Right cardiac atrium (tissue), 5 donors: ENCODE measurements at regions not wholly inside any gene's neighbourhood (a gene's known extent, or its start where the extent isn't known, plus 50 kb on each side); places are given as distances from the start of the nearest gene placed in this dataset.

Experiments
- ATAC-seq, 2 donors: fragments of 200-7000 bp; cut with Tn5 transposase; one replicate each; pipeline versions ENCODE4 v1.8.0 to v1.9.1; 2020; ENCODE audit warnings: moderate library complexity in 2 of 2, mild to moderate bottlenecking in 1 of 2
- DNase-seq, 3 donors: peaks; one replicate each; pipeline ENCODE4 v3.0.0-alpha.2; 2020
- H3K27ac ChIP-seq: one replicate; pipeline ENCODE4 v1.5.1; 2013; ENCODE audit warnings: mild to moderate bottlenecking, low read length, control low read depth, moderate library complexity
- H3K27me3 ChIP-seq: one replicate; pipeline ENCODE4 v1.6.1; 2013; ENCODE audit not compliant: control insufficient read depth, insufficient read depth
- H3K4me1 ChIP-seq: one replicate; pipeline ENCODE4 v1.6.1; 2013; ENCODE audit warnings: low read length; ENCODE audit not compliant: control insufficient read depth, insufficient read depth
- H3K4me3 ChIP-seq: one replicate; pipeline ENCODE4 v1.5.1; 2013; ENCODE audit warnings: low read length, control low read depth
- H3K9me3 ChIP-seq: one replicate; pipeline ENCODE4 v1.6.1; 2013; ENCODE audit warnings: low read length; ENCODE audit not compliant: control insufficient read depth
- WGBS: extraction: QIAGEN DNeasy Blood & Tissue Kit; methylation state at CpG from one replicate; pipeline ENCODE4 v1.1.7; 2013; 5-methylcytosine and 5-hydroxymethylcytosine counted together
- intact Hi-C, 4 donors: fragments of 100-400 bp; cut with DNase I; formaldehyde crosslinking; loops; one replicate each; pipeline versions ENCODE4 v1.11.0 to v1.14.0; 2022 to 2023
- donor health status: healthy with polysubstance abuse.
- donor health status: DM: no; HTN: yes; CAD: no.
- donor health status: DM: no; HTN: no; CAD: no.
- donor health status: DM: no; HTN: yes; CAD: no; lungs with severe emphysema.
- donor health status: DM: yes; HTN: yes; CAD: no.

DNA sequence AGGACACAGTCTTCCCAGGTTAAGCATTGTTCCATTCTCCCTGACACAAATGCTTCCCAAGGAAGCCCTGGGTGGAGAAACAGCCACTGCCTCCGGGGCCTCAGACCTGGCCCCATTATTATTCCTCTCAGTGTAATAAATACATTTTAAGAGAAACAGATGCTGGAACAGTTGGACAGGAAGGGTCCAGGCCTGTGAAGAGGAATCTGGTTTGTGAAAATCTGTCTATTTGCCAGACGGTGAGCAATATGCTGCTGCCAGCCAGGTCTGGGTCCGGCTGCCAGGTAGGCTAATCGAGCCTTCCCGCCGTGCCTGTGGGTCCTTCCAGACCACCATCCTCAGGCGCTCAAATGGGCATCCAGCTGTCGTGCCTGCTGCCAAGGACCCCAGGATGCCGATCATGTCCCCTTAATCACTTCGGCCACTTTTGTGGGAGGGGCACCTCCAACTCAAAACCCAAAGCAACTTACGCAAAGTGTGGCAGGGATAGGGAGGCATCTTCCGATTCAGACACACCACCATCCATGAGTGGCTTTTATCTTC lies 528.4 kb downstream of the MIAT start:
- DNase-seq (no peak), ATAC-seq (no peak)
- WGBS = 88% methylated on average over 12 of the region's 12 CpGs
- no peak overlapping the region for H3K27ac ChIP-seq
- no peaks in the 10 kb centered on the region for H3K9me3 ChIP-seq
- H3K4me3 ChIP-seq = no peak overlapping the region
- H3K27me3 ChIP-seq = no peaks in the 10 kb centered on the region
- intact Hi-C loops = no loop called here
- H3K4me1 ChIP-seq = no peaks in the 10 kb centered on the region

DNA sequence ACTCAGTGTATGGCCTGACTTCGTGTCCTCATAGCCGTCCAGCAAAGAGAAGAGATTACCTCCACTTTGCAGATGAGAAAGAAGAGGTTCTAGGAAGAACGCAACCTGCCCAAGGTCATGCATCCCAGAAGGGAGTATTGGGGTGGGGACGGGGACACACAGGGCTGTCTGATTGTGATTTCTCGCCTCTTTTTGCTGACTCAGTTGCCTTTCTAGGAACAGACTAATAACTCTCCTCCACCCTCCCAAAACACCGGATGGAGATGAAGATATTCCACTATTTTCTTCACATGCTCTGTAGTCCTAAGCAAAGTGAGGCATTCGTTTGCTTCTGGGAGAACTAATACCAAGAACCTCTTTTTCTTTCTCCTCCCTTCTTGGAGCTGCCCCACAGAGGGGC lies 529.3 kb downstream of the MIAT start:
- 75% methylated on average over 7 of the region's 7 CpGs for WGBS
- Histone ChIP-seq H3K27me3 (no peaks in the 10 kb centered on the region), H3K27ac (no peak overlapping the region), H3K9me3 (no peaks in the 10 kb centered on the region), H3K4me1 (no peaks in the 10 kb centered on the region), H3K4me3 (no peak overlapping the region)
- intact Hi-C loops = no loop called here
- DNase-seq (no peak), ATAC-seq (no peak)

GRCh38 chr22:27192135-27192829 lies 534.9 kb downstream of the MIAT start:
- intact Hi-C loops = no loop called here
- H3K9me3 ChIP-seq = no peaks in the 10 kb centered on the region
- H3K27ac ChIP-seq = no peak overlapping the region
- ATAC-seq (peak in 1 of 2 donors; percentile 32), DNase-seq (no peak)
- no peak overlapping the region for H3K4me3 ChIP-seq
- no peaks in the 10 kb centered on the region for H3K27me3 ChIP-seq
- 73% methylated on average over 17 of the region's 17 CpGs for WGBS
- no peaks in the 10 kb centered on the region for H3K4me1 ChIP-seq

DNA sequence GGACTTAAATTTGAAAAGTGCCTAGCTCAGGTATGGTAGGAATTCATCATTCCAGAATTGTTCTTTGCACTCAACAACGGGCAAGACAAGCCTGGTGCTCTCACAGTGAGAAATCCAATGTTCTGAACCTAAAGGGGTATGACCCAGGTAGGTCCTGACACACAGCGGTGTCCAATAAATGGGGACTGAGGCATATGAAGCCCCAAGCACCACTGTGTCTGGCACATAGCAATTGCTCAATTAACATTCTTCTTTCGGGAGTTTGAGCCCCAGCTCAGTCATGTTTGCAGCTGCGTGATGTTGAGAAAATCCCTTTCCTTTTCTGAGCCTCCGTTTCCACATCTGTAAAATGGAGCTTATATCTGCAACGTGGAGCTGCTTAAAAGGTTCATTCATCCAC lies 535.8 kb downstream of the MIAT start:
- Histone ChIP-seq H3K4me1 (no peaks in the 10 kb centered on the region), H3K27ac (no peak overlapping the region), H3K4me3 (no peak overlapping the region), H3K27me3 (no peaks in the 10 kb centered on the region), H3K9me3 (no peaks in the 10 kb centered on the region)
- ATAC-seq (no peak), DNase-seq (no peak)
- WGBS = 85% methylated on average over 6 of the region's 6 CpGs
- intact Hi-C loops = no loop called here

DNA sequence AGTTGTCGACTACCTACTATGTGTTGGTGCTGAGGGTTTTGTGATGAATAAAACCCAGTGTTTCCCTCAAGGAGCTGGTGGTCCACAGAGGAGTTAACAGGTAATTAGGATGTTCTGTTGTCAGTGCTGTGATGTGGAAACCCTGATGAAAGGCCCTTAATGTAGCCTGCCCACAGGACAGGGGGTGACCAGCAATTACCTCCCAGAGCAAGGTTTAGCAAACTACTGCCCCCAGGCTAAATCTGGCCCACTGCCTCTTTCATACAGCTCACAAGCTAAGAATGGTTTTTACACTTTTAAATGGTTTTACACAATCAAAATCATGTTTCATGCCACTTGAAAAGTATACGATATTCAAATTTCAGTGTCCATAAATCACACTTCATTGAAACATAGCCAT lies 536.2 kb downstream of the MIAT start:
- Histone ChIP-seq H3K27me3 (no peaks in the 10 kb centered on the region), H3K27ac (no peak overlapping the region), H3K9me3 (no peaks in the 10 kb centered on the region), H3K4me1 (no peaks in the 10 kb centered on the region), H3K4me3 (no peak overlapping the region)
- 92% methylated on average over 2 of the region's 2 CpGs for WGBS
- ATAC-seq (no peak), DNase-seq (no peak)
- intact Hi-C loops = no loop called here

GRCh38 chr22:27194096-27194748 lies 536.8 kb downstream of the MIAT start:
- Histone ChIP-seq H3K4me1 (no peaks in the 10 kb centered on the region), H3K27ac (no peak overlapping the region), H3K9me3 (no peaks in the 10 kb centered on the region), H3K27me3 (no peaks in the 10 kb centered on the region), H3K4me3 (no peak overlapping the region)
- intact Hi-C loops = no loop called here
- no peak for DNase-seq
- ATAC-seq = no peak
- WGBS = 61% methylated on average over 4 of the region's 4 CpGs

- Histone ChIP-seq H3K27ac (no peak overlapping the region), H3K4me1 (no peaks in the 10 kb centered on the region), H3K27me3 (no peaks in the 10 kb centered on the region), H3K9me3 (no peaks in the 10 kb centered on the region), H3K4me3 (no peak overlapping the region)
- ATAC-seq = peak; percentile 77 to 80
- intact Hi-C loops = no loop called here
- 65% methylated on average over 20 of the region's 20 CpGs for WGBS
- DNase-seq = peak; percentile 58 to 89 (median 86)
Measured at GRCh38 chr22:27195094-27195493, 537.7 kb downstream of the MIAT start.

DNA sequence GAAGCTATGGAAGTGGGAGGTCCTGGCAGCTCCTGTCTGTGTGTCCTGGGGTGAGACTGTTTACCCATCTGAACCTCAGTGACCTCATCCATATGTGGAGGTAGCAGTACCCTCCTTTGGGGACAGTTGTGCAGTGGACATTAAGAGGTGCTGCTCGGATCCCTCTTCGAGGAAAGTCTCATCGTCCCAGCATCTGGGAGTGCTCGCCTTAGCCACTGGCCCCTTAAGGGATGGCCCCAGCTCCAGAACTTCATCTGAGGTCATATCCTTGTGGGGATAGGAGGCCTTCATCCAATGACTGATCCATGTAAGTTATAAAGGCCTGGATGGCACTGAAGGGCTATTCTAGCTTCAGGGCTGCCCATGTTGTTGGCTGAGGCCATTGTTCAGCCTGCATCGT lies 538.1 kb downstream of the MIAT start:
- intact Hi-C loops = no loop called here
- ATAC-seq (peak; percentile 39 to 48), DNase-seq (no peak)
- H3K4me1 ChIP-seq = no peaks in the 10 kb centered on the region
- H3K4me3 ChIP-seq = no peak overlapping the region
- WGBS = 58% methylated on average over 5 of the region's 5 CpGs
- no peaks in the 10 kb centered on the region for H3K27me3 ChIP-seq
- no peak overlapping the region for H3K27ac ChIP-seq
- no peaks in the 10 kb centered on the region for H3K9me3 ChIP-seq

DNA sequence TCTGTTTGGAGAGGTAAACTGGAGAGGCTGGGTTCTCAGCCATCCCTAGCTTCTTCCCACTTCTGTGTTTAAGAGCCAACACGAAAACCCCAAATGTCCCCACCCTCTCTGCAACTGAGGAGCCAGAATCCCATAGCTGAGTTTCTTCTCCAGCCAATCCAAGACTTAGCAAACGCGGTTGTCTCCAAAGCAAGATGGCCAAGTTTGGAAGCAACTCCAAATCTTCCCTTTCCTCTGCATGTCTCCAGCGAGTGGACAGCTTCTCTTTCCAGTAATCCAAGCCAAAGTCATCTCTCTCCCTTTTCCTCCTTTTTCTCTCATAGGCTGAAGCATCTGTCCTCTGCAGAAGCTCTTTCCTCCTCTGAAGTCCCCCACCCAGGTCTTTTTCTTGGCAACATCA lies 539.2 kb downstream of the MIAT start:
- DNase-seq = no peak
- Histone ChIP-seq H3K4me1 (no peaks in the 10 kb centered on the region), H3K9me3 (no peaks in the 10 kb centered on the region), H3K27ac (no peak overlapping the region), H3K27me3 (no peaks in the 10 kb centered on the region), H3K4me3 (no peak overlapping the region)
- intact Hi-C loops = no loop called here
- ATAC-seq = no peak
- WGBS = 41% methylated on average over 4 of the region's 4 CpGs

DNA sequence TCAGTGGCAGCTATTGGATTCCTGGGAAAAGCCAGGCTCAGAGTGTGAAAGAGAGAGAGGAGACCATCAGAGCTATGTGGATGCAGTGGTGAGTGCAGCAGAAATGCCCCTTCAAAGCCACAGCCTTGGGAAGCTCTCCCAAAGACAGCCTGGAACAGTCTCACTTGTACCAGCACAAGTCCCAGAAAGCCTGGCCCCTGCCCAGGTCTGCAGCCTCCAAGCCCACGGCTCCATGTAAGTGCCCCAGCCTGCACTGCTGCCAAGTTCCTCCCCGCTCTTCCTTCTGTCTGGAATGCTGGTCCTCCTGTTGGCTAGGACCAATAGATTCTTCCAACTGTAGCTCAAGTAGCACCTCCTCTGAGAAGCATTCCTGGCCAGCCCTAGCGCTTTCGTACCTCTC lies 539.7 kb downstream of the MIAT start:
- no peaks in the 10 kb centered on the region for H3K9me3 ChIP-seq
- H3K27me3 ChIP-seq = no peaks in the 10 kb centered on the region
- intact Hi-C loops = no loop called here
- 73% methylated on average over 4 of the region's 4 CpGs for WGBS
- no peak overlapping the region for H3K4me3 ChIP-seq
- ATAC-seq = no peak
- H3K27ac ChIP-seq = no peak overlapping the region
- peak in 2 of 3 donors; percentile 60 to 70 for DNase-seq
- no peaks in the 10 kb centered on the region for H3K4me1 ChIP-seq

DNA sequence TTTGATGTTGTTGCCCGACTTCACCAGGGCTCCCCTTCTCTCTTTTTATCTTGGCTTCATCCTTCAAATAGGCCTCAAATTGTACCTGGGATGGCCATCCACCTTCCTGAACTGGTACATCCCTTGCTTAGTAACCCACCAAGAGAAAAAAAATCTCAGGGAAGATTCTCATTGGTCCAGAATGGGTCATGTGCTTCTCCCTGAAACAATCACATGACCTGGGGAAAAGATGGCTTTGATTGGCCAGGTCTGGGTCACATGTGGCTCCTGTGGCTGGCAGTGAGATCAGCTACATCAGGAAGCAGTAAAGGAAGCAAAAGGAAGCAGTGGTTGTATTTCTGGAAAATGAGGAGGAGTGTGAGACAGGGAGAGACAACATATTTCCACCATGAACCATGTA lies 540.2 kb downstream of the MIAT start:
- Histone ChIP-seq H3K9me3 (no peaks in the 10 kb centered on the region), H3K4me1 (no peaks in the 10 kb centered on the region), H3K27me3 (no peaks in the 10 kb centered on the region), H3K27ac (no peak overlapping the region), H3K4me3 (no peak overlapping the region)
- no peak for ATAC-seq
- WGBS = 88% methylated on average over 1 of the region's 1 CpG
- intact Hi-C loops = no loop called here
- no peak for DNase-seq
